Bronchial epithelial cell (primary cell): ENCODE measurements at regions not wholly inside any gene's neighbourhood (a gene's known extent, or its start where the extent isn't known, plus 50 kb on each side); places are given as distances from the start of the nearest gene placed in this dataset.

ENCODE experiments used
- DNase-seq: peaks from one replicate; pipeline ENCODE4 v3.0.0-alpha.2; 2010; ENCODE audit warnings: low read depth
- FAIRE-seq: peaks from 2 replicates; lab custom pipeline; 2011; peaks lifted over from hg19 to GRCh38; lab: Jason Lieb, UNC
- H3K27me3 ChIP-seq: 2 replicates; pipeline ENCODE4 v1.5.1; 2011; ENCODE audit warnings: low read length; ENCODE audit not compliant: control insufficient read depth, insufficient read depth
- H3K36me3 ChIP-seq: 2 replicates; pipeline ENCODE4 v1.5.1; 2011; ENCODE audit warnings: low read length; ENCODE audit not compliant: control insufficient read depth, insufficient read depth
- H3K4me3 ChIP-seq: 2 replicates; pipeline ENCODE4 v1.5.1; 2011; ENCODE audit warnings: mild to moderate bottlenecking, low read depth, low read length, control low read depth
- CTCF ChIP-seq: IDR thresholded peaks from 2 replicates; pipeline ENCODE4 v1.5.1; 2011; ENCODE audit warnings: mild to moderate bottlenecking, moderate library complexity, low read length, control low read depth, inconsistent platforms; ENCODE audit not compliant: insufficient read depth, severe bottlenecking

- FAIRE-seq (no peak), DNase-seq (no peak)
- no peaks in the 10 kb centered on the region for H3K36me3 ChIP-seq
- peaks cover 7% of the 10 kb centered on the region for H3K27me3 ChIP-seq
- no peak overlapping the region for H3K4me3 ChIP-seq
- no peak for TF ChIP-seq CTCF
Measured at GRCh38 chr1:117678246-117678977, 72.6 kb downstream of the TENT5C start.

GRCh38 chr1:117679299-117679698 lies 73.5 kb downstream of the TENT5C start:
- TF ChIP-seq CTCF: no peak
- no peak overlapping the region for H3K4me3 ChIP-seq
- H3K27me3 ChIP-seq: peaks cover 7% of the 10 kb centered on the region
- DNase-seq (no peak), FAIRE-seq (no peak)
- H3K36me3 ChIP-seq: no peaks in the 10 kb centered on the region

GRCh38 chr1:117679868-117680267 lies 74.0 kb downstream of the TENT5C start:
- Histone ChIP-seq H3K4me3 (no peak overlapping the region), H3K27me3 (peaks cover 4% of the 10 kb centered on the region), H3K36me3 (no peaks in the 10 kb centered on the region)
- TF ChIP-seq CTCF: no peak
- DNase-seq (no peak), FAIRE-seq (no peak)

- FAIRE-seq (no peak), DNase-seq (no peak)
- no peak for TF ChIP-seq CTCF
- peaks cover 3% of the 10 kb centered on the region for H3K27me3 ChIP-seq
- H3K36me3 ChIP-seq: no peaks in the 10 kb centered on the region
- no peak overlapping the region for H3K4me3 ChIP-seq
Measured at GRCh38 chr1:117680316-117681002, 74.6 kb downstream of the TENT5C start.

GRCh38 chr1:117681093-117681900 lies 75.4 kb downstream of the TENT5C start:
- no peak for TF ChIP-seq CTCF
- peaks cover 2% of the 10 kb centered on the region for H3K27me3 ChIP-seq
- no peak for FAIRE-seq
- no peaks in the 10 kb centered on the region for H3K36me3 ChIP-seq
- no peak overlapping the region for H3K4me3 ChIP-seq
- DNase-seq: no peak
